Activated T-helper 1 cell treated with anti-CD3 and anti-CD28 coated beads, Interleukin-12 subunit alpha, Interleukin-12 subunit beta, Interleukin-2, Interleukin-4 antibody, amounts not matched to agents 30 ng/mL and 10 ng/mL and 1 ng/mL, durations not matched to agents 14 hours and 24 hours and 36 hours (primary cell): ENCODE measurements at regions not wholly inside any gene's neighbourhood (a gene's known extent, or its start where the extent isn't known, plus 50 kb on each side); places are given as distances from the start of the nearest gene placed in this dataset.

Source experiments
- DNase-seq: peaks from one replicate; pipeline ENCODE4 v3.0.0; 2021; ENCODE audit warnings: low spot score
- H3K27ac Mint-ChIP-seq: one replicate; pipeline ENCODE4 v1.8.0; 2021; ENCODE audit warnings: mild to moderate bottlenecking, mixed read lengths
- H3K27me3 Mint-ChIP-seq: one replicate; pipeline ENCODE4 v1.8.0; 2022; ENCODE audit warnings: mild to moderate bottlenecking, moderate library complexity, mixed read lengths; ENCODE audit not compliant: insufficient read depth
- H3K36me3 Mint-ChIP-seq: one replicate; pipeline ENCODE4 v1.8.0; 2021; ENCODE audit warnings: low read depth, mixed read lengths
- H3K4me1 Mint-ChIP-seq: one replicate; pipeline ENCODE4 v1.8.0; 2021; ENCODE audit warnings: low read depth, mixed read lengths
- H3K4me3 Mint-ChIP-seq: one replicate; pipeline ENCODE4 v1.8.0; 2021; ENCODE audit warnings: mild to moderate bottlenecking, moderate library complexity, mixed read lengths
- H3K9me3 Mint-ChIP-seq: one replicate; pipeline ENCODE4 v1.8.0; 2021; ENCODE audit warnings: mixed read lengths
- intact Hi-C: fragments of 100-400 bp; cut with micrococcal nuclease; formaldehyde crosslinking; loops from one replicate; pipeline ENCODE4 v1.15.1; 2024

DNA sequence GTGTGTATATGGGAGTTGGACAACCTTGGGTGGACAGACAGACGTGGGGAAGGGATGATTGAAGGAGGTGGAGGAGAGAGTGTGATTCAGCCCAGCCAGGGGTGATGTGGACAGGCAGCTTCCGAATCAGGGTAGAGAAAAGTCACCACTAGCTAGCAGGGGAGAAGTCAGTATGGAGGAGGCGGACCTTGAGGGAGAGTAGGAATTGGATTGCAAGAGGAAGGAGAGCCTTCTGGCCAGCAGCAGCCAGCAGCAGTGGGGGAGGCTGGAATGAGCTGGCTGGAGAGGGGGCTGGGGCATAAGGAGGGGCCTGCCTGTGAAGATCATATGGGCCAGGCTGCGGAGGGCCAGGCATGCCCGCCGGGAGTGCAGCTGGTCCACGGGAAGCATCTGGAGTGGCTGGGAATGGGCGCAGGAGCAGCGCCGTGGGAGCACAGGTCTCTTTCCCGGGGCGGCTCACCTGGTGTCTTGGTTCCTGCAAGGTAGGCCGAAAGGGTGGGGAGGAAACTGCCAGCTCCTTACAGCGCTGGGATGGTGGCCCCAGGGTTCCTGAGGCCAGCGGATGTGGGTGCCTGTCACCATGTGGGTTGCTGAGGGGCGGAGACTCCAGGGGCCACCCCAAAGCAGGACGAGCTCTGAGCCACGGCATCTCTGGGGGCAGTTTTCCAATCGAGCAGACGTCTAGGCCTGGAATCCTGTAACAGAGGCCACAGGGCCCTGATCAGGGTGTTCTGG, 235.3 kb downstream of the SEC14L1 start:
- H3K4me1 Mint-ChIP-seq: peaks cover 69% of the 10 kb centered on the region
- intact Hi-C loops: loop anchor here (1.0 to 2.0 kb wide), 5 partner anchors 13 to 65 kb away; no protein-coding TSS in a partner anchor
- H3K27me3 Mint-ChIP-seq: no peaks in the 10 kb centered on the region
- peaks cover 13% of the 10 kb centered on the region for H3K36me3 Mint-ChIP-seq
- DNase-seq: peak; percentile 73
- peak overlapping the region; percentile 87 for H3K27ac Mint-ChIP-seq
- H3K4me3 Mint-ChIP-seq: peak overlapping the region; percentile 87
- no peaks in the 10 kb centered on the region for H3K9me3 Mint-ChIP-seq

DNA sequence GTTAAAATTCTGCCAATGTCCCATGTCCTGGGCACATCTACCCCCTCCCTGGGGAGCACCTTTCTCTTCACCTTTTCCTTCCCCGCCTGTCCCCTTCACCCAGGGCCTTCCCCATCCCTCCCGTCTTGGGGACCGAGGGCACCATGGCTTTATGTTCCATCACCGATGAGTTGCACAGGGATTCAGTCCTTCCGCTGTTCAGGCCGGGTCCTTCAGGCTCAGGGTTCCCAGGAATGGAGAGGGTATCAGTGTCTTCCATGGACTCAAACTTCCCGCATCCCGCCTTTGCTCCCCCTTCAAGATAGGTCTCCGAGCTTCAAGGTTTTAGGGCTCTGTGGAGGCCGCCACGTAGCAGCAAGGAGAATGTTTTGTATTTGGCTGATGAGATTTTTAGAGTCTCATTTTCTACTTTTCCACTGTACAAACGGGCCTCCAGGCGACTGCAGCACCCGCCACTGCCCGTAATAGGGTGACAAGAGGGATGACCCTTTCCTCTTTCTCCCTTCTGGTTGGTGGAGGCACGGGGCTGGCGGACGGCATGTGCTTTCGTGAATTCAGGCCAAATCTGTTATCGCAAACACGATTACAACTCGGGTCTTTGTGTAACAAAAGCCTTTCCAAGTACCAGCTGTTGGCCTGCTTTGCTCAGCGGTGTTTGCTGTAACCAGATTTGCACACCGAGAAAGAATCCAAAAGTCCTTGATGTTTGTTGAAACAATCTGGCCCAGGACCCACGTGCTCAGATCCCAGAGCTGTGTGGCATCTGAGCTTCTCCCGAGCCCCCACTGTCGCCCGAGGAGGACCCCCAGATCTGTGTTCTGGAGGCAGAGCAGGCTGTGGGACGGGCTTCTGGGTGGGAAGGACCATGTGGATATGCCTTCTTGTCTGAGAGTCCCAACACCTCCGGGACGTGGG, 236.3 kb downstream of the SEC14L1 start:
- H3K4me1 Mint-ChIP-seq: peaks cover 69% of the 10 kb centered on the region
- H3K36me3 Mint-ChIP-seq: peaks cover 14% of the 10 kb centered on the region
- no peaks in the 10 kb centered on the region for H3K27me3 Mint-ChIP-seq
- DNase-seq: no peak
- no peaks in the 10 kb centered on the region for H3K9me3 Mint-ChIP-seq
- peak overlapping the region; percentile 16 for H3K27ac Mint-ChIP-seq
- peak overlapping the region; percentile 87 for H3K4me3 Mint-ChIP-seq
- intact Hi-C loops: loop anchor here (1.0 to 2.0 kb wide), 5 partner anchors 12 to 64 kb away; no protein-coding TSS in a partner anchor

DNA sequence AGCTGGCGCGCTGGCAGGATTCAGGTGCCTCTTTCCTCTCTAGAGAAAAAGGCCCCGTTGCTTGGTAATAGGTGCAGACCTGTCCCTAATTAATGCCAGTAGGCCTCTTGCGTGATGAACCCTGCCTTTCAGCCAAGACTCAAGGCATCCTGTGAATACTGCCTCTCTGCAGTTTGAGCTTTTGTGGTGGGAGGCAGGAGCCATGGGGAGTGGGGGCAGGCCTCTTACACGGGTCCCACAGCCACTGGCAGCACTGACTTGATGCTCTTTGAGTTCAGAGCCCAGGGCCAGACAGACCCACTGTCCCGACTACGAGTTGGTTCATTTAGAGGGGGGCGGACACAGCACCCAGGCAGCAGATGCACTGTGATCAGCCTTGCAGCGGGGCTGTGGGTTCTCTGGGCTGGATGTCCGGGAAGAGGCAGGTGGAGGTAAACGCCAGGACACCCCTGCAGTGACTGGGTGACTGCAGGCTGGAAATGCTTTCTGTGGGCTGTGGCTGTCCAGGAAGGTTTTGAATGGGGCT, 237.0 kb downstream of the SEC14L1 start:
- intact Hi-C loops: loop anchor here (2.0 kb wide), 2 partner anchors 35 to 63 kb away; no protein-coding TSS in a partner anchor
- Mint-ChIP-seq H3K4me3 (no peak overlapping the region), H3K9me3 (no peaks in the 10 kb centered on the region), H3K27ac (no peak overlapping the region), H3K36me3 (peaks cover 14% of the 10 kb centered on the region), H3K4me1 (peaks cover 72% of the 10 kb centered on the region), H3K27me3 (no peaks in the 10 kb centered on the region)
- no peak for DNase-seq

DNA sequence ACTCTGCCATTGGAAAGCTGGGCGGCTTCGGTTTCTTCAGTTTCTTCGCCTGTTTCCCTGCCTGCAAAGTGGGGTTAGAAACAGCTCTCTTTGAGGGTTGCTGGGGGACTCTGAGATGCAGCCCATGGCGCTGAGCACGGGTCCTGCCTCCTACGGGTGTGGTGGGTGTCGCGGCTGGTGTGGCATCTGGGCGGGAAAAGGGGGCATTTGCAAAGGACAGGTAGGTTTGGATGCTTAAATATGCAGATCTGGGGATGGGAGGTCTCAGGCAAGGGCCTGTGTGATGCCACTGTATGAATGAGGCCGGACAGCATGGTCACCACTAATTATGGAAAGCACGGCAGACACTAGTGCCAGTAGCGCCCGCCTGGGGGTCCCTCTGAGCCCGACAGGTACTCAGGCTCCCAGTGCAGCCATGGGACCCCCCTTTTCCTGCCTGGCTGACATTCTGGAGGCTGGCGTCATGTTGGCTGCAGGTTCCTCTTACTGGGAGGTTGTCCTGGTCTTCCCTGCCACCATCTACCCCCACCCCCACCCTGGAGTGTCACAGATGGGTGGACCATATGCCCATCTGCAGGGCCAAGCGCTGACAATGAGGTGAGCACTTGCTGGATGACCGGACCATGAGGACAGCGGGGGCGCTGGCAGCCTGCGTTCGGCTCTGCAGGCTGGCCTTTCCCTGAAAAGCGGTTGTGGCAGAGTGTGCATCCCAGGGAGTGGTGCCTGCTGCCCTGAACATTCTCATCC, 237.7 kb downstream of the SEC14L1 start:
- H3K27ac Mint-ChIP-seq: no peak overlapping the region
- H3K4me1 Mint-ChIP-seq: peaks cover 79% of the 10 kb centered on the region
- DNase-seq: no peak
- no peaks in the 10 kb centered on the region for H3K9me3 Mint-ChIP-seq
- intact Hi-C loops: no loop called here
- no peaks in the 10 kb centered on the region for H3K27me3 Mint-ChIP-seq
- peaks cover 14% of the 10 kb centered on the region for H3K36me3 Mint-ChIP-seq
- H3K4me3 Mint-ChIP-seq: no peak overlapping the region

DNA sequence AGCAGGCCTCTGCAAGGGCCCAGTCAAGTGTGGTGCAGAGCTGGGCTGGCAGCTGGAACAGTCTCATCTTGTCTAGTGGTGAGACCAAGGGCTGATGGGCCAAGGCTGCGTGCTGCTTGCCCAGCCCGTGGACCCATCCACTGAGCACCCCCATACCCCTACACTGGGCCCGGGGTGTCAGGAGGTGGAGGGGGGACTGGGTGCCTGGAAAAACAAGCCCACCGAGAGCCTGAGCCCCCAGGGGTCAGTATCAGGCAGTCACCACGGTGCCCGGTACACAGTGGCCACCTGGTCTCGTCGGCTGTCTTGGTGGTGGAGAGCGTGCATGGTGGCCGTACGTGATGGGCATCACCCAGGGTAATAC, 238.3 kb downstream of the SEC14L1 start:
- no peaks in the 10 kb centered on the region for H3K27me3 Mint-ChIP-seq
- DNase-seq: no peak
- H3K9me3 Mint-ChIP-seq: no peaks in the 10 kb centered on the region
- H3K27ac Mint-ChIP-seq: no peak overlapping the region
- no peak overlapping the region for H3K4me3 Mint-ChIP-seq
- peaks cover 83% of the 10 kb centered on the region for H3K4me1 Mint-ChIP-seq
- H3K36me3 Mint-ChIP-seq: peaks cover 14% of the 10 kb centered on the region
- intact Hi-C loops: no loop called here

DNA sequence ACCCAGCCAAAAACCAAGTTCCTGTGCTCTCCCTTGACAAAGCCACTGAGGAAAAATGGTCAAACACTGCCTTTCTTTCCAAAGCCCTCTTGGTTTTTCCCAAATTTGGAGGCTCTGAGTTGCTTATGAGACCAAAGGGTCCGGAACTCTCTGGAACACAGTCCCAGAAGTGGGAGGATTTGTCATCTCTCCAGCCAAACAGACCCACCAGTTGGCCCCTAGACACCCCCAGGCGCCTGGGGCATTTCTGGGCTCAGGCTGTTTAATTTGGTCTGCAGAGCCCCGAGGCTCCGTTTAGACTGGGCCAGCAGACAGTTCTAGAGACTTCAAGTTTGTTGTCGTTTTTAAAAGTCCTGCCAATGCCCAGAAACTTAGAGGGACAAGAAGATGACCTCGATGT, 239.1 kb downstream of the SEC14L1 start:
- peaks cover 82% of the 10 kb centered on the region for H3K4me1 Mint-ChIP-seq
- no peaks in the 10 kb centered on the region for H3K9me3 Mint-ChIP-seq
- no peak overlapping the region for H3K27ac Mint-ChIP-seq
- no peak for DNase-seq
- H3K36me3 Mint-ChIP-seq: peaks cover 12% of the 10 kb centered on the region
- intact Hi-C loops: no loop called here
- H3K27me3 Mint-ChIP-seq: no peaks in the 10 kb centered on the region
- no peak overlapping the region for H3K4me3 Mint-ChIP-seq

DNA sequence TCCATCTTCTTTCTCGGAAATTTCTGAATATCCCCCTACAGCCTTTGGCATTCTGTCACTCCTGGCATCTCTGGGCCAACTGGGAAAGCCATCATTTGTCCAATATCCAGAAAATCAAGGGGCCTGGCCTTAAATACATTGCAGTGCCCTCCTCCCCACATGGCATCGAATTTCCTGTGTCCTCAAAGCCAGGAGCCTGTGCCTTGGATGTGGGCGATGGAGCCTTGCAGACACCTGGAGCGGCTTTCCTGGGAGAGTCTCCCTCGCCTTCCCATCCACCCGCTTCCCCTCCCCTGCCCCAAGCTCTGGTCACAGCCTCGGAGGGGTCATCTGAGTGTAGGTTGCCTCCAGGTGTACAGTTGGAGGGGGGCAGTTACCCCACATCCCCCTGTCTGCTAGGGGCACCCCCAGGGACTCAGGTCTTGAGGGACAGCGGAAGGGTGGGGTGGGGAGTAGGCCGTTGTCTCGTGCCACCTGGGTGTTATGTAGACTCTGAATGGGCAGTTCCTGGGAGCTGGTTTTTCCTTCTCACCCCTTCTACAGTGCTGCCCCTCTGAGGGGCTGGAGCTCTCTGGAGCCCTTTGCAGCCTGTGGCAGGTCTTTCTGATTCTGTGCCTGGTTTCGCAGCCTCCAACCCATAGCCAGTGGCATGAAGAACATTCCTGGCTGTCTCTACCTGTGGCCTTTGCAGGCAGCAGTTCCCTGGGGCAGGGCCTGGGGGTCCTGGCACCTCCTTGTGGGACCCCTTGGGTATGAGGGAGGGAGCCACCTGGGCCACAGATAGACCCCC, 239.8 kb downstream of the SEC14L1 start:
- DNase-seq: no peak
- Mint-ChIP-seq H3K9me3 (no peaks in the 10 kb centered on the region), H3K36me3 (peaks cover 11% of the 10 kb centered on the region), H3K27me3 (no peaks in the 10 kb centered on the region), H3K4me1 (peaks cover 77% of the 10 kb centered on the region), H3K27ac (no peak overlapping the region), H3K4me3 (no peak overlapping the region)
- intact Hi-C loops: no loop called here

DNA sequence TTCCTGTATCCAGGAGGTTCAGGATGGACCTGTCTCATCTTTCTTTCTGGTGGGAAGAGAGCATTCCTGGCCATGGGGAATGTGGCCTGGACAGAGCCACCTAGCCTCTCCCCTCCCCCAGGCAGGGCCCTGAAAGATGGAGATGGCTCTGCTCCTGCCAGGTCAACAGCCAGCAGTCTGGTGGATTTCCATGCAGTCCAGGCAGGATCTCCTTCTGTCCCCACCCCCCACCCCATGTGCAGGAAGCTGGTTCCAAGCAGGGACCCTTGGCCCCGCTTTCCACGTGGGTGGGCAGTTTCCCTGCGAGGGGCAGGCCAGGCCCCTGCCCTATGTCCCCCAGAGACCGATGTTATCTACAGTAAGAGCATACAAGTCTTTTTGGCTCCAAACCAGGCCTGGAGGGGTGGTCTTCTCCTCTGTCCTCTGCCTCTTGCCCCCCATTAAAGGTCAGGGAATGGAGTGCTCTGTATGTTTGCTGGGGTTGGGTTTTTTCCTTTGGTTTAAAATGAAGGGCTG, 240.5 kb downstream of the SEC14L1 start:
- Mint-ChIP-seq H3K4me1 (peaks cover 77% of the 10 kb centered on the region), H3K36me3 (peaks cover 8% of the 10 kb centered on the region), H3K27me3 (no peaks in the 10 kb centered on the region), H3K4me3 (no peak overlapping the region), H3K27ac (peak overlapping the region; percentile 2), H3K9me3 (no peaks in the 10 kb centered on the region)
- intact Hi-C loops: no loop called here
- no peak for DNase-seq

DNA sequence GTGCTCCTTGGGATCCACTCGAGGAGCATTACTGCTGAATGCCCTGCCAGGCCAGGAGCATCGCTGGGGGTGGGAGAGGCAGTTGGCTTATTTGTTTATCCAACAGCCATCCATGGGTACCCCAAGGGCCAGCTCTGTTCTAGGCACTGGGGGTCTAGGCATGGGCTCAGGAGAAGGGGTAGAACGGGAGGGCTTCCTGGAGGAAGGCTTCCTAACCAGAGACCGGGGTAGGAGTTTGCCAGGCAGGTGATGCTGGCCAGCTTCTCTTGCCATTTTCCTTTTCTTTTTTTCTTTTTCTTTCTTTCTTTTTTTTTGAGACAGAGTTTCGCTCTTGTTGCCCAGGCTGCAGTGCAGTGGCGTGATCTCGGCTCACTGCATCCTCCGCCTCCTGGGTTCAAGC, 241.0 kb downstream of the SEC14L1 start:
- Mint-ChIP-seq H3K27me3 (no peaks in the 10 kb centered on the region), H3K4me3 (peak overlapping the region; percentile 73), H3K9me3 (no peaks in the 10 kb centered on the region), H3K36me3 (peaks cover 8% of the 10 kb centered on the region), H3K4me1 (peaks cover 77% of the 10 kb centered on the region), H3K27ac (peak overlapping the region; percentile 71)
- intact Hi-C loops: no loop called here
- DNase-seq: no peak

DNA sequence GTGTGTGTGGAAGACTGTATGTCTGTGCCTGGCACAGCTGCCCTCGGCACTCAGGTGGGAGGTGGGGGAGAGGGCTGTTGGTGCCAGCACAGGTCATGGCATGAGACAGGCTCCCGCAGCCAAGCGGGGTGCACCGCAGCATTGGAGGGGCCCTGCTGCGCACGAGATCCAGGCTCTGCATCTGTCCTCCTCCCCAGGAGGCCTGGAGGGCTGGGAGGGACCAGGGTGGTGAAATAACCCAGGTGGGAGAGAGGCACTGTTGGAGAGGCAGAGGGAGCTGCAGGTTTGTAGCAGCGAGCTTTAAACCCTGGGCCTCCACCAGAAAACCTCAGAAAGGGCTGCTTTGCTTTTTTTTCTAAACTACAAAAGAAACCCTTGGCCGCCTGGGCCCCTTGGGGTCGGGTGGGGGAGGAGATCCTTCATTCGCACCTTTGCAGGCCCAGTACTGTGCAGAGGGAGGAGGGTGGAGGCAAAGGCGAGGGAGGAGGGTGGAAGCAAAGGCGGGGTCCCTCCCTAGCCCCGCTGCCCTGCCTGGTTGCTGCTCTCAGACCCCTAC, 241.7 kb downstream of the SEC14L1 start:
- H3K36me3 Mint-ChIP-seq: peaks cover 8% of the 10 kb centered on the region
- H3K27me3 Mint-ChIP-seq: no peaks in the 10 kb centered on the region
- H3K9me3 Mint-ChIP-seq: no peaks in the 10 kb centered on the region

DNA sequence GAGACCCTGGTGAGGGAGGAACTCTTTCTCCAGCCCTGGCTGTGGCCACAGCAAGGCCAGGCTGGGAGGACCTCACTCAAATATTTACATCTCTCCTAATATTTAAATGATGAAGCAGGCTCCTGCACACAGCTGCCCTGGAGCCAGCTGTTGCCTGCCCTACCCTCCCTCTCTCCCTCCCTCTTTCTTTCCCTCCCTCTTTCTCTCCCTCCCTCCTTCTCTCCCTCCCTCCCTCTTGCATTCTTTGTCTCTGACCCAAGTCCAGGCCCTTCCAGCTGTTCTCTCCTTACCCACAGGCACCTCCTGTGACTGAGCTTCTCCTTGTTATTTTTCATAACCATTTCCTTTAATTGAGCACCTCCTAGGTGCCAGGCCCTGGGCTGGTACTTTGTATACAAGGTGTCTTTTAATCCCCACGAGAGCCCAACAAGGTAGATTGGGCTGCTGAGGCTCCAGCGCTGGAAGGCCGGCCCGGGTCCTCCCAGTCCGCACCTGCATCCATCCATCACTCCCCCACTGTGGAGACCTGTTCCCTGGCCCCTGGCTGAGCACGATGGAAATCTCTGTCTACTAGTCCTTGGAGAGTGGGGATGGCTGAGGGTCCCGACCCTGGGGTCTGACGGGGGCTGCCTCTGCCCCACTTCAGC, 242.3 kb downstream of the SEC14L1 start:
- H3K27ac Mint-ChIP-seq: peak overlapping the region; percentile 82
- DNase-seq: no peak
- no peaks in the 10 kb centered on the region for H3K27me3 Mint-ChIP-seq
- peaks cover 4% of the 10 kb centered on the region for H3K36me3 Mint-ChIP-seq
- peak overlapping the region; percentile 47 for H3K4me3 Mint-ChIP-seq
- no peaks in the 10 kb centered on the region for H3K9me3 Mint-ChIP-seq
- intact Hi-C loops: no loop called here
- H3K4me1 Mint-ChIP-seq: peaks cover 75% of the 10 kb centered on the region

More for the DNA sequence above, 241.7 kb downstream of the SEC14L1 start:
- DNase-seq: peak; percentile 55
- intact Hi-C loops: no loop called here
- Mint-ChIP-seq H3K27ac (peak overlapping the region; percentile 71), H3K4me3 (peak overlapping the region; percentile 73), H3K4me1 (peaks cover 78% of the 10 kb centered on the region)
